ENCODE measurements at regions not wholly inside any gene's neighbourhood (a gene's known extent, or its start where the extent isn't known, plus 50 kb on each side); places are given as distances from the start of the nearest gene placed in this dataset.
A peak's percentile ranks its signal among the peaks of the same experiment; 100 is the strongest.
"Not testable (repeated sequence)": the region's sequence is repeated elsewhere in the genome, so short reads cannot be mapped to it uniquely, and the experiment has no call there.

GRCh38 chr18:65671621-65672415, 79.0 kb upstream of the CDH7 start:
- no peak for DNase-seq

DNA sequence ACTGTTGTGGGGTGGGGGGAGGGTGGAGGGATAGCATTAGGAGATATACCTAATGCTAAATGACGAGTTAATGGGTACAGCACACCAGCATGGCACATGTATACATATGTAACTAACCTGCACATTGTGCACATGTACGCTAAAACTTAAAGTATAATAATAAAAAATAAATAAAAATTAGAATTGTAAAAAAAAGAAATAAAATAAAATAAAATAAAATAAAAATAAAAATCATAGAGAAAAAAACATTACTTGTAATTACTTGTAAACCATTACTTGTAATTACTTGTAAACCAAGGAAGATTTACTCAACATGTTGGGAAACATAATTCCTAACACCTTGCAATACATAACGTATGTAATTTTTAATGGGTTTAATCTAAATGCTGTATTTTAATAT, 80.7 kb upstream of the CDH7 start:
- DNase-seq, result not testable (repeated sequence)

- DNase-seq, result no peak
Observed at GRCh38 chr18:65661391-65661790, 89.4 kb upstream of the CDH7 start.

- DNase-seq, result no peak
Observed at GRCh38 chr18:65659912-65660311, 90.9 kb upstream of the CDH7 start.

- DNase-seq, result no peak
Observed at GRCh38 chr18:65659312-65659711, 91.5 kb upstream of the CDH7 start.

DNA sequence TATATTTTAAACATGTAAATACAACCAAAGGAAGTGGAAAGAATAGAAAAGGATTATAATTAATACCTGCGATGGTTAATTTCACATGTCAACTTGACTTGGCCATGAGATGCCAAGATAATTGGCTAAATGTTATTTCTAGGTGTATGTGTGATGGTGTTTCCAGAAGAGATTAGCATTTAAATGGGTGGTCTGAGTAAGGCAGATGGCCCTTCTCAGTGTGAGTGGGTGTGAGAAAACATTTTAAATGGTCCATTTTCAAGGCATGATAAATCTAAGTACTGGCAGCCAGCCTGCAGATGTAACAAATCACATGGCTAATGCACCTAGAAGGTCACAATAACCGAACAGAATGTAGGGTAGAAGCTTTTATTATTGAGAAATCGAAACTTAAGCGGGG, 99.6 kb upstream of the CDH7 start:
- DNase-seq, result peak in 1 of 2 experiments; percentile 71

DNA sequence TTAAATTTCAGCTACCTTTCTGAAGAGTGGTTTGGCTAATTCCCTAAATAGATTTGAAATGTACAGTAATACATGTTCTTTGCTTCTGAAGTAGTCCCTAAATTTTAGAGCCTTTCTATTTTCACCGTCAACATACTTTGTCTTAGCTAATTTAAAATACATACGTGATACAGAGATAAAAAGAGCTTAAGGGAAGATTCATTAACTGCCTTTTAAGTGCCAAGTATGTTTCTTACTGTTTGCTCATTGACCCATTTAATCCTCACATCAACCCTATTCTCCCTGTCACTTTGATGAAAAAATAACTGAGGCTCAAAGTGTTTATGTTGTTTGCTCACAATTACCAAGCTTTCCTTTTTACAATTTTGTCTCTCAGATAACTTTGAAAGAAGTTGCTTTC, 118.6 kb upstream of the CDH7 start:
- no peak for DNase-seq

DNA sequence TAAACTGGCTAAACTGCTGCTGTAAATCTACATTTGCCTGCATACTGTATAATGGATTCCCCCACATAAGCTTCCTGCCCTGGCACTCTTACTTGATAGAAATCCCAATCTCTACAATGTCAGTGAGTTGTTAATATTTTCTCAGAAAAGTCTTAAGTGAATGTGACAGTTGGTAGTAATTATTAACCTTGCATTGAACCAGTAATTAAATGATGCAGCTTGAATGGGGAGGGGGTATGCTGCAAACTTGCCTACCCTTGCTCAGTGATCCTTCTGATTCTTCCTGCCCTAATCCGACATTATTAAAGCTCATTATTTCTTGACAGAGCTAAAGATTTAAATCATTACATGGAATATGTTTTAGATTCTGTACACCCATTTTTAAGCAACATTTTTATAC, 119.0 kb upstream of the CDH7 start:
- DNase-seq, result peak in 1 of 2 experiments; percentile 19

GRCh38 chr18:65628390-65628789, 122.4 kb upstream of the CDH7 start:
- DNase-seq, result no peak

DNA sequence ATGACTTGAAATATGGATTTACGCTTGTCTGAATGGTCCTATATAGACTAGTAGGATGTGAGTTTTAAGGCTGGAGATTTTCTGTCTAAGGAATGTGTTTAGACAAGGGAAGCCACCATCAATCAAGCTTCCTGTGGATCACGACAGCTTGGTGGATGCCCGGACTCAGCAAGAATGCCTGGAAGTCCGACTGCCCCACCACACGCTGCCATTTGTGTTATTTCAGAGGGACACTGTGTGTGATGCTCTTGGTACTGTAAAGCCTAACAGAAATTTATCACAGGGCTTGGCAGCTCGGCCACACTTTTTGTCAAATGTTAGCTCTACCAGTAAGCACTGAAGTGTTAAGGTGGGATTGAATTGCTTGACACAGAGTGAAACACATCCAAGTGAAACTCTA, 127.1 kb upstream of the CDH7 start:
- no peak for DNase-seq

DNA sequence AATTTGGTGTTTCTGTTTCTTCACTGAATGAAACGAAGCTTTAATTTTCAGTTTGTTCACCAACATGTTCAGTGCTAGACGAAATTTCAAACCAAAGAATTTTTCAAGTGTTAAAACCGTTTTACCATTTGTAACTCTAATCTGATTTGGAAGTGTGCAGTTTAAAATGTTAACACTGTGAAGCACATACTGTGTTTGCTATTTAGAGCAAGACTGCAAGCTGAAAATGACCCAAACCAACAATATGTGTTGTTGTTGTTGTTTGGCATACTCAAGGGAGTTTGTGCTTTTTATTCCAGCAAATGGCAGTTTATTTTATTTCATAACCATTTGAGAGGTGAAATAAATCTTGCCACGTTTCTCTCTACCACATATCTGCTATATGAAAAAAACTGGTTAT, 128.4 kb upstream of the CDH7 start:
- DNase-seq, result no peak

DNA sequence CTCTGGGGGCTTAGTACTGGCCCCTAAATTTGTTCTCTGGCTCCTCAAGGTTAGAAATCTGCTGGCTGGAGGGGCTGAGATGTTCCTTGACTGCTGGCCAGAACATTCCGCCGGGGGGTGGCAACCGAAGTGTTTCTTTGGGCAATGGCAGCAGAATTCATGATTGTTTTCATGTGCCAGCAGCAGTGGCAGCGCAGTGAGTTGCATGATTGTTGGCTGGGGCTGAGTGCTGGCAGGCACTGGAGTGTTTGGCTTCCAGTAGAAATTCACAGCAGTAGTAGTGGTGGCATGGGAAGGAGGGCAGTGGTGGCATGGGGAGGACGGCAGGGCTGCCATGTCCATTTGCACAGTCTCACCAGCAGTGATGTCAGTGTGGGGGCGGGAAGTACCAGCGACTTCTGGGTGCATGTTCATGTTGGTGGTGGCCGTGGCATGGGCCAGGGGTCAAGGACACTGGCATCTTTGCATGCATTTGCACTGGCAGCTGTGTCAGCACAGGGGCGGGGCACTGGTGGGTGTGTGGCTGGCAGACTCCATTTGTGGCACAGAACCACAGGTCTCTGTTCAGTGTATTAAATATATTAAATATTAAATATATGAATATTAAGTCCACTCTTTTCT, 130.6 kb upstream of the CDH7 start:
- no peak for DNase-seq

GRCh38 chr18:65610939-65611338, 139.9 kb upstream of the CDH7 start:
- no peak for DNase-seq

DNA sequence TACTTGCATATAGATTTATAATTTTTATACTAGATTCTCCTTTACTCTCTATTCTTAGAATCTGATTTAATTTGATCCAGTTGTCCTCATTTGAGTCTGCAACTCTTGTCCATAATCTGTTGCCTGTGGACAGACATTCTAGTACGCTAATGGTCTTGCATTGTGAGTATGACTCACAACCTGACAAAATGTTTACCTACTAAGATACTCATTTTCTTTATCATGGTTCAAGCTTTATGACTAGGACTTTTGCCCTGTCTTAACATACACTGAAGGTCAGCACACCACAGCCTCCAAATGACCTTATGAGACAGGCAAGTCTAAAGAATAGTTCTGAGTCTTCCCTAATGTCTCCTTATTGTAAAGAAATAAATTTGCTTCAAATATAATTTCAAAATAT, 142.3 kb upstream of the CDH7 start:
- DNase-seq, result no peak

DNA sequence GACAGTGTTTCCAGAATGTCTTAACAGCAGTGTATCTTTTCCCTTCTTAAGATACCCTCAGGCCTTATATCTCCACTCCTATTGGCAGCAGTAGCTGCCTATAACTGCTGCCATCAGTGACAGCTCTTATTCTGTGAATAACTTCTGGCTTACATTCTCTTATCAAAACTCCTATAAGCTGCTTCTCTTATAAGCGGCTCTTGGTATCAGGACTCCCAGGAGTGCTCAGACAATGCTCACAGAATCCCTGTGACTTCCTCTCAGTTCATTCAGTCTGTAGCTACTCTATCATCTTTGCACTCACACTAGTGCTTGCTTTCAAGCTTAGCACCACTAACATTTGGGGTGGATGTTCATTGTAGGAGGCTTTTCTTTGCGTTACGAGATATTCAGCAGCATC, 143.7 kb upstream of the CDH7 start:
- DNase-seq, result no peak

- no peak for DNase-seq
Observed at GRCh38 chr18:65606551-65607130, 144.2 kb upstream of the CDH7 start.

GRCh38 chr18:65605352-65605751, 145.5 kb upstream of the CDH7 start:
- DNase-seq, result not testable (repeated sequence)

- DNase-seq, result no peak
Observed at GRCh38 chr18:65601775-65602174, 149.0 kb upstream of the CDH7 start.

- DNase-seq, result no peak
Observed at GRCh38 chr18:65592435-65592834, 158.4 kb upstream of the CDH7 start.

GRCh38 chr18:65587491-65587890, 163.3 kb upstream of the CDH7 start:
- no peak for DNase-seq

- DNase-seq, result not testable (repeated sequence)
Observed at GRCh38 chr18:65582094-65582493, 168.7 kb upstream of the CDH7 start.

GRCh38 chr18:65568866-65569265, 181.9 kb upstream of the CDH7 start:
- no peak for DNase-seq

DNA sequence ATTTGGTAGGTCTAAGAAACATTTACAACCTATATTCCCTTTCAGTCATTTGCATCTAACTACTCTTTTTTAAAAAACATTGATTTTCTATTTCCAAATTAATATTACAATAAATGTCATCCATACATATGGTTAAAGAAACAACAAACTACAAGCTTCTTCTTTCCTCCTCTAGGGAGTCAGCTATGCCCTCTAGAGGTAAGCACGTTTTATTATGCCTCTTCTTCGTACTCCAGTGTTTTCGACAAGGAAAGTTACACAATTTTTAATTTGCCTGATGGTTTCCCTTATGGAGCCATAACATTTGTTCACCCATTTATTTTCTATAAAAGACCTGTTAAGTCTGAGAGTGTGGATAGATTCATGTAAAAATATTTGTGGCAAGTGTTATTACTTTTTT, 183.4 kb upstream of the CDH7 start:
- peak; percentile 10 to 50 for DNase-seq

GRCh38 chr18:65548316-65548715, 202.5 kb upstream of the CDH7 start:
- no peak for DNase-seq
